Mesenchymal stem cell (in vitro differentiated cells and primary cell): ENCODE measurements at regions not wholly inside any gene's neighbourhood (a gene's known extent, or its start where the extent isn't known, plus 50 kb on each side); places are given as distances from the start of the nearest gene placed in this dataset.

Experiments used
- DNase-seq: peaks from one replicate; pipeline ENCODE4 v3.0.0-alpha.2; 2013
- H2AFZ ChIP-seq: one replicate; pipeline ENCODE4 v1.6.1; 2013; ENCODE audit warnings: low read depth, mild to moderate bottlenecking, control low read depth, inconsistent platforms, low read length, moderate library complexity
- H2AK5ac ChIP-seq: 2 replicates; pipeline ENCODE4 v1.6.1; 2013; ENCODE audit warnings: low read length, moderate library complexity, mild to moderate bottlenecking, inconsistent platforms; ENCODE audit not compliant: severe bottlenecking
- H2BK120ac ChIP-seq: one replicate; pipeline ENCODE4 v1.6.1; 2013; ENCODE audit warnings: low read depth, mild to moderate bottlenecking, inconsistent platforms, low read length, moderate library complexity
- H2BK12ac ChIP-seq, 2 experiments: one replicate each; pipeline ENCODE4 v1.6.1; 2013; ENCODE audit warnings: inconsistent platforms in 2 of 2, low read length in 2 of 2, mild to moderate bottlenecking in 2 of 2, moderate library complexity in 2 of 2, control low read depth in 1 of 2
- H2BK15ac ChIP-seq: one replicate; pipeline ENCODE4 v1.6.1; 2013; ENCODE audit warnings: mild to moderate bottlenecking, low read depth, inconsistent platforms; ENCODE audit not compliant: poor library complexity, severe bottlenecking
- H2BK5ac ChIP-seq: 2 replicates; pipeline ENCODE4 v1.6.1; 2013; ENCODE audit warnings: low read depth, mild to moderate bottlenecking, low read length, control low read depth, inconsistent platforms; ENCODE audit not compliant: poor library complexity, severe bottlenecking
- H3K14ac ChIP-seq, 2 experiments: one replicate each; pipeline ENCODE4 v1.6.1; 2013; ENCODE audit warnings: inconsistent platforms in 2 of 2, low read length in 2 of 2, control low read depth in 1 of 2, mild to moderate bottlenecking in 1 of 2, moderate library complexity in 1 of 2
- H3K18ac ChIP-seq, 2 experiments: one replicate each; pipeline ENCODE4 v1.6.1; 2013; ENCODE audit warnings: inconsistent platforms in 2 of 2, low read length in 2 of 2, control low read depth in 1 of 2, low read depth in 1 of 2, mild to moderate bottlenecking in 1 of 2
- H3K23ac ChIP-seq, 2 experiments: one replicate each; pipeline ENCODE4 v1.6.1; 2013; ENCODE audit warnings: inconsistent platforms in 2 of 2, low read length in 2 of 2, mild to moderate bottlenecking in 2 of 2, moderate library complexity in 2 of 2, control low read depth in 1 of 2
- H3K27ac ChIP-seq: 2 replicates; pipeline ENCODE4 v1.5.1; 2013; ENCODE audit warnings: mild to moderate bottlenecking, moderate library complexity, low read length, control low read depth, inconsistent platforms; ENCODE audit not compliant: poor library complexity, severe bottlenecking
- H3K27me3 ChIP-seq, 2 experiments: 2 replicates each; pipeline versions ENCODE4 v1.6.1 to v1.7.0; 2013; ENCODE audit warnings: low read length in 2 of 2, mild to moderate bottlenecking in 2 of 2, moderate library complexity in 2 of 2, control low read depth in 1 of 2, inconsistent platforms in 1 of 2; ENCODE audit not compliant: control insufficient read depth in 1 of 2, insufficient read depth in 1 of 2
- H3K36me3 ChIP-seq, 2 experiments: 2 replicates each; pipeline versions ENCODE4 v1.6.1 to v1.7.0; 2013; ENCODE audit warnings: low read length in 2 of 2, control low read depth in 1 of 2, inconsistent platforms in 1 of 2, low read depth in 1 of 2, mild to moderate bottlenecking in 1 of 2; ENCODE audit not compliant: insufficient read depth in 2 of 2, control insufficient read depth in 1 of 2
- H3K4ac ChIP-seq, 2 experiments: one replicate each; pipeline ENCODE4 v1.6.1; 2013; ENCODE audit warnings: inconsistent platforms in 2 of 2, low read length in 2 of 2, mild to moderate bottlenecking in 2 of 2, moderate library complexity in 2 of 2, control low read depth in 1 of 2, low read depth in 1 of 2
- H3K4me1 ChIP-seq: 2 replicates; pipeline ENCODE4 v1.6.1; 2013; ENCODE audit warnings: low read depth, low read length, control low read depth; ENCODE audit not compliant: control insufficient read depth, insufficient read depth
- H3K4me2 ChIP-seq: 2 replicates; pipeline ENCODE4 v1.6.1; 2013; ENCODE audit warnings: low read length, mild to moderate bottlenecking, inconsistent platforms; ENCODE audit not compliant: poor library complexity, severe bottlenecking
- H3K4me3 ChIP-seq, 2 experiments: 2 replicates each; pipeline versions ENCODE4 v1.5.1 to v1.7.0; 2013; ENCODE audit warnings: low read length in 2 of 2, mild to moderate bottlenecking in 2 of 2, control low read depth in 1 of 2, low read depth in 1 of 2; ENCODE audit not compliant: insufficient read depth in 1 of 2
- H3K79me1 ChIP-seq: replicated peaks from 2 replicates; pipeline ENCODE4 v1.6.1; 2013; ENCODE audit warnings: mild to moderate bottlenecking, control low read depth, low read length, inconsistent platforms; ENCODE audit not compliant: poor library complexity, severe bottlenecking
- H3K9ac ChIP-seq: 2 replicates; pipeline ENCODE4 v1.7.0; 2013; ENCODE audit warnings: mild to moderate bottlenecking, low read length, moderate library complexity
- H3K9me3 ChIP-seq: 2 replicates; pipeline ENCODE4 v1.7.0; 2013; ENCODE audit warnings: mild to moderate bottlenecking, low read length; ENCODE audit not compliant: control insufficient read depth
- H4K8ac ChIP-seq: one replicate; pipeline ENCODE4 v1.6.1; 2013; ENCODE audit warnings: inconsistent platforms, mild to moderate bottlenecking, low read length, moderate library complexity
- H4K91ac ChIP-seq: one replicate; pipeline ENCODE4 v1.6.1; 2013; ENCODE audit warnings: mild to moderate bottlenecking, low read length, inconsistent platforms
- WGBS: methylation state at CpG from one replicate; pipeline ENCODE4 v1.1.7; 2013; ENCODE audit warnings: mixed read lengths; 5-methylcytosine and 5-hydroxymethylcytosine counted together

GRCh38 chr7:121572615-121573014, 176.5 kb upstream of the FAM3C start:
- H2AK5ac ChIP-seq, result no peak overlapping the region
- H2AFZ ChIP-seq, result no peak overlapping the region
- WGBS, result 74% methylated on average over 7 of the region's 7 CpGs
- no peak overlapping the region for H3K27ac ChIP-seq
- H3K9me3 ChIP-seq, result no peaks in the 10 kb centered on the region
- no peak overlapping the region for H3K9ac ChIP-seq
- H2BK5ac ChIP-seq, result no peak overlapping the region
- H3K4me2 ChIP-seq, result no peak overlapping the region
- peak overlapping the region in 1 of 2 experiments; percentile 86 for H3K14ac ChIP-seq
- H3K18ac ChIP-seq, result no peak overlapping the region
- peaks cover 2% of the 10 kb centered on the region for H3K4me1 ChIP-seq
- peak overlapping the region; percentile 6 for H2BK15ac ChIP-seq
- H3K23ac ChIP-seq, result no peak overlapping the region
- H3K27me3 ChIP-seq, result no peaks in the 10 kb centered on the region
- H3K4me3 ChIP-seq, result no peak overlapping the region
- DNase-seq, result no peak
- H4K91ac ChIP-seq, result no peak overlapping the region
- H4K8ac ChIP-seq, result no peak overlapping the region
- no peak overlapping the region for H2BK120ac ChIP-seq
- no peaks in the 10 kb centered on the region for H3K79me1 ChIP-seq
- H2BK12ac ChIP-seq, result no peak overlapping the region
- H3K36me3 ChIP-seq, result no peaks in the 10 kb centered on the region
- H3K4ac ChIP-seq, result no peak overlapping the region

- Histone ChIP-seq H3K4me1 (peaks cover 2% of the 10 kb centered on the region), H2BK120ac (no peak overlapping the region), H3K27ac (no peak overlapping the region), H2AFZ (no peak overlapping the region), H3K4ac (no peak overlapping the region), H3K23ac (no peak overlapping the region), H3K27me3 (no peaks in the 10 kb centered on the region), H3K36me3 (no peaks in the 10 kb centered on the region), H2BK15ac (no peak overlapping the region), H3K4me3 (no peak overlapping the region), H2BK5ac (no peak overlapping the region), H4K8ac (no peak overlapping the region), H2BK12ac (no peak overlapping the region), H2AK5ac (no peak overlapping the region), H3K9me3 (no peaks in the 10 kb centered on the region), H3K14ac (no peak overlapping the region), H3K4me2 (no peak overlapping the region), H4K91ac (no peak overlapping the region), H3K9ac (no peak overlapping the region), H3K18ac (no peak overlapping the region), H3K79me1 (no peaks in the 10 kb centered on the region)
- 63% methylated on average over 2 of the region's 3 CpGs for WGBS
- DNase-seq, result no peak
Measured at GRCh38 chr7:121570365-121570764, 174.3 kb upstream of the FAM3C start.

- H3K18ac ChIP-seq, result no peak overlapping the region
- no peaks in the 10 kb centered on the region for H3K36me3 ChIP-seq
- no peak overlapping the region for H4K8ac ChIP-seq
- no peaks in the 10 kb centered on the region for H3K27me3 ChIP-seq
- no peak for DNase-seq
- no peaks in the 10 kb centered on the region for H3K4me1 ChIP-seq
- no peaks in the 10 kb centered on the region for H3K9me3 ChIP-seq
- no peak overlapping the region for H3K23ac ChIP-seq
- H2BK15ac ChIP-seq, result no peak overlapping the region
- no peak overlapping the region for H4K91ac ChIP-seq
- no peak overlapping the region for H3K14ac ChIP-seq
- H3K9ac ChIP-seq, result no peak overlapping the region
- no peak overlapping the region for H3K4ac ChIP-seq
- no peak overlapping the region for H2AFZ ChIP-seq
- no peak overlapping the region for H2BK12ac ChIP-seq
- no peaks in the 10 kb centered on the region for H3K79me1 ChIP-seq
- no peak overlapping the region for H3K27ac ChIP-seq
- H3K4me3 ChIP-seq, result no peak overlapping the region
- no peak overlapping the region for H2BK120ac ChIP-seq
- WGBS, result 63% methylated on average over 1 of the region's 1 CpG
- no peak overlapping the region for H3K4me2 ChIP-seq
- H2AK5ac ChIP-seq, result no peak overlapping the region
- no peak overlapping the region for H2BK5ac ChIP-seq
Measured at GRCh38 chr7:121563177-121563576, 167.1 kb upstream of the FAM3C start.

GRCh38 chr7:121562259-121562658, 166.2 kb upstream of the FAM3C start:
- Histone ChIP-seq H2BK12ac (no peak overlapping the region), H2AFZ (no peak overlapping the region), H4K8ac (no peak overlapping the region), H3K4me2 (no peak overlapping the region), H3K18ac (no peak overlapping the region), H2BK120ac (no peak overlapping the region), H2BK15ac (no peak overlapping the region), H3K4me3 (no peak overlapping the region), H3K23ac (no peak overlapping the region), H3K27ac (no peak overlapping the region), H3K79me1 (no peaks in the 10 kb centered on the region), H2AK5ac (no peak overlapping the region), H3K4me1 (no peaks in the 10 kb centered on the region), H3K4ac (no peak overlapping the region), H4K91ac (no peak overlapping the region), H3K9me3 (no peaks in the 10 kb centered on the region), H3K9ac (no peak overlapping the region), H3K36me3 (no peaks in the 10 kb centered on the region), H3K27me3 (no peaks in the 10 kb centered on the region), H3K14ac (no peak overlapping the region), H2BK5ac (no peak overlapping the region)
- no peak for DNase-seq
- WGBS, result 100% methylated on average over 1 of the region's 1 CpG
